CD4-positive, alpha-beta T cell (primary cell): ENCODE measurements at regions not wholly inside any gene's neighbourhood (a gene's known extent, or its start where the extent isn't known, plus 50 kb on each side); places are given as distances from the start of the nearest gene placed in this dataset.

Source experiments
- ATAC-seq: fragments of 200-7000 bp; cut with Tn5 transposase; one replicate; pipeline ENCODE4 v1.10.0; 2022; ENCODE audit warnings: mild to moderate bottlenecking; ENCODE audit not compliant: poor library complexity
- CTCF ChIA-PET: fragments of 350-600 bp; sonication (Branson Sonifier 250); formaldehyde crosslinking; loops from one replicate; lab custom pipeline; 2021; ENCODE audit warnings: antibody characterized with exemption, inconsistent platforms; lab: Charles Lee
- POLR2A ChIA-PET: fragments of 350-600 bp; sonication (Branson Sonifier 250); formaldehyde crosslinking; loops from one replicate; lab custom pipeline; 2021; ENCODE audit warnings: antibody characterized with exemption, inconsistent platforms; lab: Charles Lee
- DNase-seq, 14 experiments: peaks; one replicate each; pipeline ENCODE4 v3.0.0-alpha.2; 2013 to 2020; ENCODE audit warnings: mixed read lengths in 2 of 14
- H3K27ac ChIP-seq, 2 donors: one replicate each; pipeline versions ENCODE4 v1.5.1 to v1.7.0; 2013; ENCODE audit warnings: low read length in 2 of 2, low read depth in 1 of 2, mild to moderate bottlenecking in 1 of 2
- H3K27me3 ChIP-seq, 2 experiments: 1 replicate in 1 of 2; 2 replicates in 1 of 2; pipeline versions ENCODE4 v1.6.1 to v1.7.0; 2013; ENCODE audit warnings: low read length in 2 of 2, control low read depth in 1 of 2, mild to moderate bottlenecking in 1 of 2, moderate library complexity in 1 of 2; ENCODE audit not compliant: insufficient read depth in 2 of 2, control insufficient read depth in 1 of 2
- H3K36me3 ChIP-seq: one replicate; pipeline ENCODE4 v1.6.1; 2013; ENCODE audit warnings: low read length, control low read depth; ENCODE audit not compliant: insufficient read depth
- H3K4me1 ChIP-seq: one replicate; pipeline ENCODE4 v1.6.1; 2013; ENCODE audit warnings: low read length, control low read depth; ENCODE audit not compliant: insufficient read depth
- H3K4me3 ChIP-seq: one replicate; pipeline ENCODE4 v1.5.1; 2013; ENCODE audit warnings: mild to moderate bottlenecking, low read length, moderate library complexity
- H3K9me3 ChIP-seq, 2 experiments: 1 replicate in 1 of 2; 2 replicates in 1 of 2; pipeline versions ENCODE4 v1.6.1 to v1.7.0; 2013; ENCODE audit warnings: low read length in 2 of 2, mild to moderate bottlenecking in 2 of 2, control low read depth in 1 of 2, moderate library complexity in 1 of 2; ENCODE audit not compliant: control insufficient read depth in 1 of 2, insufficient read depth in 1 of 2
- H3K27ac Mint-ChIP-seq: one replicate; pipeline ENCODE4 v1.8.0; 2020; ENCODE audit warnings: mixed read lengths
- H3K27me3 Mint-ChIP-seq: one replicate; pipeline ENCODE4 v1.8.0; 2021; ENCODE audit warnings: mixed read lengths
- H3K36me3 Mint-ChIP-seq: one replicate; pipeline ENCODE4 v1.8.0; 2021; ENCODE audit warnings: low read depth, mixed read lengths
- H3K4me1 Mint-ChIP-seq: one replicate; pipeline ENCODE4 v1.8.0; 2021; ENCODE audit warnings: low read depth, mixed read lengths
- H3K4me3 Mint-ChIP-seq: one replicate; pipeline ENCODE4 v1.8.0; 2020; ENCODE audit warnings: mild to moderate bottlenecking, mixed read lengths
- H3K9me3 Mint-ChIP-seq: one replicate; pipeline ENCODE4 v1.8.0; 2020; ENCODE audit warnings: mixed read lengths
- intact Hi-C, 2 experiments: fragments of 100-400 bp; cut with DNase I in 1 of 2; cut with micrococcal nuclease in 1 of 2; formaldehyde crosslinking; loops; one replicate each; pipeline versions ENCODE4 v1.15.1 to v1.9.0; 2023 to 2025; cut with DNase I, micrococcal nuclease
- TF ChIP-seq, protein P1 (sequence below): fragments of 200-600 bp; IDR thresholded peaks from one replicate; pipeline ENCODE4 v1.8.0; 2022; ENCODE audit warnings: antibody characterized with exemption, mild to moderate bottlenecking

DNA sequence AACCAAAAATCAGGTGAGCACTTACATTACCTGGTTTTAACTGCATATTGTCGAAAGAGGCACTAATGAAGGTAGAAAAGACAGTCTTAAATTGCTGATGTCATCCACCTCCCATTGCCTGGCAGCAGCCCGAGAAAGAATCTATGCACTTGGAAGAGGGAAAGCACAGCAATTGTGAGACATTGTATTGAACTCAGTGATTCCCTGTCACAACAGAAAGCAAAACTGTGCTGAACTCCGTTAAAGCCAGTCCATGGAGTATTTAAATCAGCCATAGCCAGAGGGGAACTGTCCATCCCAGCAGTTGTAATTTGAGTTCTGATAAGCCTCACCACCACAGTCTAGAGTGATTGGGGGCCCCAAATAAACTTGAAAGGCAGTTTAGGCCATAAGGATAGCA is 466.6 kb upstream of the PCDH9 start:
- Histone ChIP-seq H3K4me3 (no peak overlapping the region), H3K27me3 (no peaks in the 10 kb centered on the region), H3K9me3 (peaks cover 4 to 10% of the 10 kb centered on the region in 2 experiments), H3K4me1 (no peaks in the 10 kb centered on the region), H3K36me3 (no peaks in the 10 kb centered on the region), H3K27ac (no peak overlapping the region)
- no peak overlapping the region for H3K4me3 Mint-ChIP-seq
- no peak overlapping the region for H3K27ac Mint-ChIP-seq
- no peaks in the 10 kb centered on the region for H3K36me3 Mint-ChIP-seq
- ATAC-seq = no peak
- TF ChIP-seq, protein P1, sequence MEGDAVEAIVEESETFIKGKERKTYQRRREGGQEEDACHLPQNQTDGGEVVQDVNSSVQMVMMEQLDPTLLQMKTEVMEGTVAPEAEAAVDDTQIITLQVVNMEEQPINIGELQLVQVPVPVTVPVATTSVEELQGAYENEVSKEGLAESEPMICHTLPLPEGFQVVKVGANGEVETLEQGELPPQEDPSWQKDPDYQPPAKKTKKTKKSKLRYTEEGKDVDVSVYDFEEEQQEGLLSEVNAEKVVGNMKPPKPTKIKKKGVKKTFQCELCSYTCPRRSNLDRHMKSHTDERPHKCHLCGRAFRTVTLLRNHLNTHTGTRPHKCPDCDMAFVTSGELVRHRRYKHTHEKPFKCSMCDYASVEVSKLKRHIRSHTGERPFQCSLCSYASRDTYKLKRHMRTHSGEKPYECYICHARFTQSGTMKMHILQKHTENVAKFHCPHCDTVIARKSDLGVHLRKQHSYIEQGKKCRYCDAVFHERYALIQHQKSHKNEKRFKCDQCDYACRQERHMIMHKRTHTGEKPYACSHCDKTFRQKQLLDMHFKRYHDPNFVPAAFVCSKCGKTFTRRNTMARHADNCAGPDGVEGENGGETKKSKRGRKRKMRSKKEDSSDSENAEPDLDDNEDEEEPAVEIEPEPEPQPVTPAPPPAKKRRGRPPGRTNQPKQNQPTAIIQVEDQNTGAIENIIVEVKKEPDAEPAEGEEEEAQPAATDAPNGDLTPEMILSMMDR = no peak
- intact Hi-C loops = no loop called here
- DNase-seq = no peak
- ChIA-PET POLR2A (no interaction called here), CTCF (no interaction called here)
- H3K9me3 Mint-ChIP-seq = peaks cover 15% of the 10 kb centered on the region
- H3K4me1 Mint-ChIP-seq = no peaks in the 10 kb centered on the region
- no peaks in the 10 kb centered on the region for H3K27me3 Mint-ChIP-seq

DNA sequence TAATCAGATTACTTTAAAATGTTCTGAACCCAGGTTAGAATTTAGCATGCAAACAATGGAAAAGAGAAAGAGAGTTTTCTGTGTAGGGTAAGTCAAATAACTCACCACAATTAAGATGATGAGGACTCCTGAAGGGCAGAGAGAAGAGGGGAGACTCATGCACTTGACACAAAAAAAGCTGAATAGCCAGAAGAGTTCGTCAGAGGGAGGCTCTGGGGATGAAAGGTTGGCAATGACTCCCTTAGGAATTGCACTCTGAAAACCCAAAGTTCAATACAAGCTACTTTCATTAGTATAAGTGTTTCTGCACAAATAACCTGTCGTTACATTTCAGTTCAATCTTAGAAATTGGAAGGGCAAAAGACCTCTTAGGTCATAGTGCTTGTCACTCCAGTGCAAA is 434.4 kb upstream of the PCDH9 start:
- DNase-seq = no peak
- Mint-ChIP-seq H3K4me1 (no peaks in the 10 kb centered on the region), H3K9me3 (peaks cover 7% of the 10 kb centered on the region), H3K27me3 (no peaks in the 10 kb centered on the region), H3K4me3 (no peak overlapping the region), H3K27ac (no peak overlapping the region), H3K36me3 (no peaks in the 10 kb centered on the region)
- no peaks in the 10 kb centered on the region for H3K4me1 ChIP-seq
- intact Hi-C loops = no loop called here
- ATAC-seq = no peak
- no peaks in the 10 kb centered on the region for H3K36me3 ChIP-seq
- TF ChIP-seq, protein P1 = no peak
- H3K27ac ChIP-seq = no peak overlapping the region
- H3K27me3 ChIP-seq = no peaks in the 10 kb centered on the region
- no peak overlapping the region for H3K4me3 ChIP-seq
- ChIA-PET POLR2A (no interaction called here), CTCF (no interaction called here)
- H3K9me3 ChIP-seq = peaks cover 0 to 2% of the 10 kb centered on the region in 2 experiments

DNA sequence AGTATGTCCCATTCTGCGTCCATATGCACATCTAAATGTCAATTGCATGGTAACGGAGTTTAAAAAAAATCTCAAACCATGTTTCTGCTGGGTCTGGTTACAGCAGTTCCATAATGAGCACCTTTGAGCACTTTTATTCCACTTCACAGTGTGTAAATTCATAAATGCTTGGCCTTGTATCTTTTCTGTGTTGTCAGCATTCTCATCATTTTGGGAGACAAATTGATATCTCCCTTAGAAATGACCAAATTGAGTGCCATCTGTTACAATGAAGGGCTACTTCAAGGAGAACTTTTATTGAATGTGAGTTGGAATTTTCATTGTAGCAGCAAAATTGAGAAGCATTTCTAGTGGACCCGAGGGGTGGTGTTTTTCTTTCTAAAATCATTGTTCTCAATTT is 432.9 kb upstream of the PCDH9 start:
- Histone ChIP-seq H3K27me3 (no peaks in the 10 kb centered on the region), H3K4me3 (no peak overlapping the region), H3K36me3 (no peaks in the 10 kb centered on the region), H3K9me3 (no peaks in the 10 kb centered on the region), H3K27ac (no peak overlapping the region), H3K4me1 (no peaks in the 10 kb centered on the region)
- intact Hi-C loops = no loop called here
- TF ChIP-seq, protein P1 = no peak
- no peak overlapping the region for H3K27ac Mint-ChIP-seq
- ChIA-PET CTCF (no interaction called here), POLR2A (no interaction called here)
- H3K4me3 Mint-ChIP-seq = no peak overlapping the region
- DNase-seq (no peak), ATAC-seq (no peak)
- no peaks in the 10 kb centered on the region for H3K4me1 Mint-ChIP-seq
- peaks cover 6% of the 10 kb centered on the region for H3K9me3 Mint-ChIP-seq
- no peaks in the 10 kb centered on the region for H3K36me3 Mint-ChIP-seq
- no peaks in the 10 kb centered on the region for H3K27me3 Mint-ChIP-seq
